Adrenal gland (tissue), 5 donors: ENCODE measurements at regions not wholly inside any gene's neighbourhood (a gene's known extent, or its start where the extent isn't known, plus 50 kb on each side); places are given as distances from the start of the nearest gene placed in this dataset.

Experiments used
- POLR2A ChIP-seq, 2 donors: fragments of 450-650 bp; IDR thresholded peaks; one replicate each; pipeline ENCODE4 v1.6.1; 2017; ENCODE audit warnings: antibody characterized with exemption in 2 of 2, mild to moderate bottlenecking in 2 of 2, moderate library complexity in 1 of 2
- TF ChIP-seq, protein P1 (sequence below), 6 experiments: fragments of 450-650 bp in 4 of 6; fragments of 200-600 bp in 2 of 6; sonication (generic) in 1 of 6; IDR thresholded peaks; 1 replicate in 5 of 6; 2 replicates in 1 of 6; pipeline versions ENCODE4 v1.5.1 to v1.8.0; 2016 to 2021; ENCODE audit warnings: antibody characterized with exemption in 6 of 6, mild to moderate bottlenecking in 2 of 6, moderate library complexity in 1 of 6
- donor health status: DM: no; HTN: no; CAD: no.

DNA sequence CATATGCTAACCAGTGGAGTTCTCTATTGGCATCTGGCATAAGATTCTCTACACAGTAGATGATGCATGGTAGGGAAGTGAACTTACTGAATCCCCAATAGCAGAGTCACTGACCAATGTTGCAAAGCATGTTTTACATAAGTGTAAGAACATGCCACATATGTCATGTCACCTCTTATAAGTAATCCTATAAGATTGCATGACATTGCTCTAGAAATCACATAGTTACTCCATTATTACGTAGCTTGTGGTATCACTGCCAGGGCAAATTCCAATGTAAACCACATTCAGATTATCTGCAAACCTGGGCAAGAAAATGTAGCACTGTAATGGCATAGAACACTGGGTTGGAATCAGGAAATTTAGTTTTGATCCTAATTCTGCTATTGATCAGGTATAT, 198.2 kb upstream of the UMPS start:
- TF ChIP-seq, protein P1, sequence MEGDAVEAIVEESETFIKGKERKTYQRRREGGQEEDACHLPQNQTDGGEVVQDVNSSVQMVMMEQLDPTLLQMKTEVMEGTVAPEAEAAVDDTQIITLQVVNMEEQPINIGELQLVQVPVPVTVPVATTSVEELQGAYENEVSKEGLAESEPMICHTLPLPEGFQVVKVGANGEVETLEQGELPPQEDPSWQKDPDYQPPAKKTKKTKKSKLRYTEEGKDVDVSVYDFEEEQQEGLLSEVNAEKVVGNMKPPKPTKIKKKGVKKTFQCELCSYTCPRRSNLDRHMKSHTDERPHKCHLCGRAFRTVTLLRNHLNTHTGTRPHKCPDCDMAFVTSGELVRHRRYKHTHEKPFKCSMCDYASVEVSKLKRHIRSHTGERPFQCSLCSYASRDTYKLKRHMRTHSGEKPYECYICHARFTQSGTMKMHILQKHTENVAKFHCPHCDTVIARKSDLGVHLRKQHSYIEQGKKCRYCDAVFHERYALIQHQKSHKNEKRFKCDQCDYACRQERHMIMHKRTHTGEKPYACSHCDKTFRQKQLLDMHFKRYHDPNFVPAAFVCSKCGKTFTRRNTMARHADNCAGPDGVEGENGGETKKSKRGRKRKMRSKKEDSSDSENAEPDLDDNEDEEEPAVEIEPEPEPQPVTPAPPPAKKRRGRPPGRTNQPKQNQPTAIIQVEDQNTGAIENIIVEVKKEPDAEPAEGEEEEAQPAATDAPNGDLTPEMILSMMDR (IDR thresholded peaks at IDR 0.05), result no peak
- TF ChIP-seq POLR2A (IDR thresholded peaks at IDR 0.05), result no peak
